Right lobe of liver (tissue), 6 donors: ENCODE measurements at regions not wholly inside any gene's neighbourhood (a gene's known extent, or its start where the extent isn't known, plus 50 kb on each side); places are given as distances from the start of the nearest gene placed in this dataset.

ENCODE experiments used
- ATAC-seq, 4 donors: fragments of 200-7000 bp; cut with Tn5 transposase; one replicate each; pipeline ENCODE4 v1.9.1; 2020; ENCODE audit warnings: mild to moderate bottlenecking in 4 of 4, moderate library complexity in 4 of 4
- DNase-seq, 3 donors: peaks; one replicate each; pipeline ENCODE4 v3.0.0-alpha.2; 2020
- H3K27ac ChIP-seq, 3 donors: fragments of 200-600 bp; one replicate each; pipeline ENCODE4 v1.8.0; 2022
- H3K27me3 ChIP-seq, 2 donors: fragments of 200-600 bp; one replicate each; pipeline ENCODE4 v1.8.0; 2022
- H3K36me3 ChIP-seq, 4 donors: fragments of 200-600 bp; sonication (generic) in 1 of 4; one replicate each; pipeline versions ENCODE4 v1.5.1 to v1.8.0; 2017 to 2022; ENCODE audit warnings: control low read depth in 1 of 4
- H3K4me1 ChIP-seq, 4 donors: fragments of 200-600 bp; sonication (generic) in 1 of 4; one replicate each; pipeline versions ENCODE4 v1.5.1 to v1.8.0; 2017 to 2022; ENCODE audit warnings: control low read depth in 1 of 4
- H3K4me3 ChIP-seq, 3 donors: fragments of 200-600 bp; one replicate each; pipeline ENCODE4 v1.8.0; 2022
- H3K9me3 ChIP-seq, 4 donors: fragments of 200-600 bp; sonication (generic) in 1 of 4; one replicate each; pipeline versions ENCODE4 v1.5.1 to v1.8.0; 2017 to 2022; ENCODE audit warnings: control low read depth in 1 of 4
- CTCF ChIP-seq, 4 donors: fragments of 200-600 bp in 3 of 4; fragments of 450-650 bp in 1 of 4; IDR thresholded peaks; one replicate each; pipeline versions ENCODE4 v1.5.1 to v1.8.0; 2016 to 2022; ENCODE audit warnings: antibody characterized with exemption in 4 of 4, mild to moderate bottlenecking in 2 of 4
- POLR2A ChIP-seq: fragments of 450-650 bp; IDR thresholded peaks from one replicate; pipeline ENCODE4 v1.6.1; 2017; ENCODE audit warnings: antibody characterized with exemption, mild to moderate bottlenecking
- WGBS: methylation state at CpG from one replicate; pipeline ENCODE4 v1.1.6; 2018; ENCODE audit warnings: low coverage, low lambda C conversion rate; ENCODE audit not compliant: insufficient coverage; ENCODE audit errors: missing lambda C conversion rate; 5-methylcytosine and 5-hydroxymethylcytosine counted together
- intact Hi-C, 2 donors: fragments of 100-400 bp; cut with DNase I; formaldehyde crosslinking; loops; one replicate each; pipeline versions ENCODE4 v1.11.2 to v1.14.1; 2022
- donor health status: DM: no; HTN: yes; CAD: no.
- donor health status: DM: no; HTN: no; CAD: no.
- donor health status: DM: no; HTN: no; CAD: no.
- donor health status: DM: no; HTN: yes; CAD: no.
- donor health status: DM: no; HTN: yes; CAD: no.

GRCh38 chr13:31918707-31919106 lies 112.9 kb upstream of the FRY start:
- intact Hi-C loops = loop anchor here in 1 of 2 donors (10.0 kb wide), 1 partner anchor 66 kb away; no protein-coding TSS in a partner anchor
- DNase-seq = no peak
- Histone ChIP-seq H3K27ac (no peak overlapping the region), H3K9me3 (no peaks in the 10 kb centered on the region), H3K36me3 (no peaks in the 10 kb centered on the region), H3K27me3 (no peaks in the 10 kb centered on the region), H3K4me3 (no peak overlapping the region), H3K4me1 (no peaks in the 10 kb centered on the region)
- ATAC-seq = no peak
- WGBS = 68% methylated on average over 2 of the region's 2 CpGs
- TF ChIP-seq POLR2A = no peak
- TF ChIP-seq CTCF (IDR thresholded peaks at IDR 0.05) = no peak

GRCh38 chr13:31919241-31919640 lies 112.3 kb upstream of the FRY start:
- H3K36me3 ChIP-seq = no peaks in the 10 kb centered on the region
- H3K4me1 ChIP-seq = no peaks in the 10 kb centered on the region
- no peak for TF ChIP-seq CTCF (IDR thresholded peaks at IDR 0.05)
- no peak for TF ChIP-seq POLR2A
- intact Hi-C loops = loop anchor here in 1 of 2 donors (10.0 kb wide), 1 partner anchor 66 kb away; no protein-coding TSS in a partner anchor
- WGBS = 96% methylated on average over 2 of the region's 2 CpGs
- DNase-seq = no peak
- H3K4me3 ChIP-seq = no peak overlapping the region
- H3K9me3 ChIP-seq = no peaks in the 10 kb centered on the region
- H3K27ac ChIP-seq = no peak overlapping the region
- no peak for ATAC-seq
- H3K27me3 ChIP-seq = no peaks in the 10 kb centered on the region

GRCh38 chr13:31919971-31920726 lies 111.4 kb upstream of the FRY start:
- ATAC-seq = no peak

GRCh38 chr13:31920727-31921100 lies 110.9 kb upstream of the FRY start:
- H3K27ac ChIP-seq = no peak overlapping the region
- TF ChIP-seq POLR2A = no peak
- H3K4me1 ChIP-seq = peaks cover 0 to under 1% (median 0%) of the 10 kb centered on the region in 4 donors
- ATAC-seq (no peak), DNase-seq (no peak)
- 67% methylated on average over 2 of the region's 2 CpGs for WGBS
- H3K27me3 ChIP-seq = no peaks in the 10 kb centered on the region
- intact Hi-C loops = no loop called here
- H3K36me3 ChIP-seq = no peaks in the 10 kb centered on the region
- no peaks in the 10 kb centered on the region for H3K9me3 ChIP-seq
- H3K4me3 ChIP-seq = no peak overlapping the region

More at GRCh38 chr13:31919971-31920726, 111.4 kb upstream of the FRY start:
- no peak for TF ChIP-seq POLR2A
- no peak for TF ChIP-seq CTCF (IDR thresholded peaks at IDR 0.05)
- no peak for DNase-seq
- 64% methylated on average over 4 of the region's 4 CpGs for WGBS
- Histone ChIP-seq H3K36me3 (no peaks in the 10 kb centered on the region), H3K27ac (no peak overlapping the region), H3K9me3 (no peaks in the 10 kb centered on the region), H3K4me1 (no peaks in the 10 kb centered on the region), H3K4me3 (no peak overlapping the region), H3K27me3 (no peaks in the 10 kb centered on the region)
- intact Hi-C loops = loop anchor here in 1 of 2 donors (10.0 kb wide), 1 partner anchor 65 kb away; no protein-coding TSS in a partner anchor

GRCh38 chr13:31922724-31923123 lies 108.8 kb upstream of the FRY start:
- DNase-seq (no peak), ATAC-seq (no peak)
- no peaks in the 10 kb centered on the region for H3K9me3 ChIP-seq
- intact Hi-C loops = no loop called here
- peaks cover 0 to 16% (median 3%) of the 10 kb centered on the region in 4 donors for H3K4me1 ChIP-seq
- H3K36me3 ChIP-seq = no peaks in the 10 kb centered on the region
- TF ChIP-seq CTCF (IDR thresholded peaks at IDR 0.05) (no peak), POLR2A (no peak)
- WGBS = 81% methylated on average over 1 of the region's 1 CpG
- H3K4me3 ChIP-seq = no peak overlapping the region
- H3K27me3 ChIP-seq = no peaks in the 10 kb centered on the region
- H3K27ac ChIP-seq = no peak overlapping the region
